ENCODE measurements at regions not wholly inside any gene's neighbourhood (a gene's known extent, or its start where the extent isn't known, plus 50 kb on each side); places are given as distances from the start of the nearest gene placed in this dataset.

DNA sequence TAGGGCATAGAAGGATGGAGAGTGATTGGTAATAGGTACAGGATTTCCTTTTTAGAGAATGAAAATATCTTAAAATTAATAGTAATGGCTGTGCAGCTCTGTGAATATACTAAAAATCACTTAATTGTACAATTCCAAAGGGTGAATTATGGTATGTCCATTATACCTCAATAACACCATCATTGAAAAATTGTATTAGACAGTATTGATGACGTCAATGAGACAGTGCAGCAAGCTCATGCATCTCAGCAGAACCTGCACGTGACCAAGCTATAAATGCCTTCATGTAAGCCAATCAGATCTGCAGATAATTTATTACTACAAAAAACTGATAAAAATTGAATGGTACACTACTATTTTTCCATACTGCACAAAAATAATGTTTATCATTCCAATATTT is 354.4 kb upstream of the CDH19 start:
- Histone ChIP-seq H3K36me3 (ENCODE audit: insufficient read depth, low read length) (no peaks in the 10 kb centered on the region), H3K9me3 (ENCODE audit: low read length) (no peaks in the 10 kb centered on the region), H2AFZ (ENCODE audit: low read length) (no peak overlapping the region), H3K9ac (ENCODE audit: low read length) (no peak overlapping the region), H3K4me3 (ENCODE audit: low read depth, low read length, poor library complexity, severe bottlenecking) (no peak overlapping the region), H3K9me2 (ENCODE audit: low read depth, low read length) (no peaks in the 10 kb centered on the region), H3K4me2 (ENCODE audit: low read length) (no peak overlapping the region), H3K4me1 (ENCODE audit: insufficient read depth, low read length, severe bottlenecking) (no peaks in the 10 kb centered on the region), H3F3A (ENCODE audit: insufficient read depth, low read length) (no peaks in the 10 kb centered on the region), H3K27me3 (ENCODE audit: insufficient read depth, low read length) (no peaks in the 10 kb centered on the region), H4K20me1 (ENCODE audit: insufficient read depth, low read length) (no peaks in the 10 kb centered on the region), H3K79me2 (ENCODE audit: insufficient read depth, low read length) (no peaks in the 10 kb centered on the region), H3K27ac (ENCODE audit: low read depth, low read length, poor library complexity, severe bottlenecking) (no peak overlapping the region)
- TF ChIP-seq EZH2 (IDR thresholded peaks at IDR 0.05; ENCODE audit: borderline replicate concordance, low read length), result no peak
- TF ChIP-seq, protein P1, sequence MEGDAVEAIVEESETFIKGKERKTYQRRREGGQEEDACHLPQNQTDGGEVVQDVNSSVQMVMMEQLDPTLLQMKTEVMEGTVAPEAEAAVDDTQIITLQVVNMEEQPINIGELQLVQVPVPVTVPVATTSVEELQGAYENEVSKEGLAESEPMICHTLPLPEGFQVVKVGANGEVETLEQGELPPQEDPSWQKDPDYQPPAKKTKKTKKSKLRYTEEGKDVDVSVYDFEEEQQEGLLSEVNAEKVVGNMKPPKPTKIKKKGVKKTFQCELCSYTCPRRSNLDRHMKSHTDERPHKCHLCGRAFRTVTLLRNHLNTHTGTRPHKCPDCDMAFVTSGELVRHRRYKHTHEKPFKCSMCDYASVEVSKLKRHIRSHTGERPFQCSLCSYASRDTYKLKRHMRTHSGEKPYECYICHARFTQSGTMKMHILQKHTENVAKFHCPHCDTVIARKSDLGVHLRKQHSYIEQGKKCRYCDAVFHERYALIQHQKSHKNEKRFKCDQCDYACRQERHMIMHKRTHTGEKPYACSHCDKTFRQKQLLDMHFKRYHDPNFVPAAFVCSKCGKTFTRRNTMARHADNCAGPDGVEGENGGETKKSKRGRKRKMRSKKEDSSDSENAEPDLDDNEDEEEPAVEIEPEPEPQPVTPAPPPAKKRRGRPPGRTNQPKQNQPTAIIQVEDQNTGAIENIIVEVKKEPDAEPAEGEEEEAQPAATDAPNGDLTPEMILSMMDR (IDR thresholded peaks at IDR 0.05; ENCODE audit: low read length), result no peak

DNA sequence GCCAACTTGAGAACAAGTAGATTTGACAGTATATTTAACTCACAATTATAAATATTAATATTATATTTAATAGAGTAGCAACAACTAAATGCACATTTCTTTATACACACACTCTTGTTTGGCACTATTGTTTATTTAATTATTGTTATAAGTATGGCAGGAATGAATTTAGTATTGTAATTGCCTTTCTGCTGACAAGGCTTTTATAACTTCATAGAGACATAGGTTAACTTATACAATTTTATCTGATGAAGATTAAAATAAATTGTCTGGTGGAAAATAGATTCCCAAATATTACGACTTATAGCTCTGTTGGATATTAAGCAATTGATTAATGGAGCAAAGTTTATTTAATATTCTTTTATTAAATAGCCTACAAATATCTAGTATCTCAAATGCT is 347.9 kb upstream of the CDH19 start:
- Histone ChIP-seq H3K9me2 (ENCODE audit: low read depth, low read length) (no peaks in the 10 kb centered on the region), H3K4me2 (ENCODE audit: low read length) (no peak overlapping the region)

DNA sequence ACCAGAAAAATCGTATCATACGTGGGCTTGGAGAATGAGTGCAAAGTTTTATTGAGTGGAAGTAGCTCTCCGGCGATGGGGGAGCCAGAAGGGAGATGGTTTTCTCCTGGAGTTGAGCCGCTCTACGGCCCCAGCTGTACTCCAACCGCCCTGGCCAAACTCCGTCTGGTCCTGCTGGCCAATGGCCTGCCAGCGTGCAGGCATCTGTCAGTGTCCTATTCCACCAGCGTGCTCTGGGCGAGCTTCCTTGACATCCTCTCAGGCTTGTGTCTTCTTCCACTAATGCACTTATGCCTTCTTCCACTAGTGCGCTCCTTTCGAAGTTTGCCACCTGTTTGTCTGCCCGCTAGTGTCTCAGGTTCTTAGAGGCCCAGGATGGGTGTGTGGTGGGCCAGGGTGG is 345.5 kb upstream of the CDH19 start:
- Histone ChIP-seq H3K79me2 (ENCODE audit: insufficient read depth, low read length) (no peaks in the 10 kb centered on the region), H3K27me3 (ENCODE audit: insufficient read depth, low read length) (no peaks in the 10 kb centered on the region), H3K36me3 (ENCODE audit: insufficient read depth, low read length) (no peaks in the 10 kb centered on the region), H3K4me3 (ENCODE audit: low read depth, low read length, poor library complexity, severe bottlenecking) (no peak overlapping the region), H2AFZ (ENCODE audit: low read length) (no peak overlapping the region), H3K9me2 (ENCODE audit: low read depth, low read length) (no peaks in the 10 kb centered on the region), H3F3A (ENCODE audit: insufficient read depth, low read length) (no peaks in the 10 kb centered on the region), H4K20me1 (ENCODE audit: insufficient read depth, low read length) (no peaks in the 10 kb centered on the region), H3K27ac (ENCODE audit: low read depth, low read length, poor library complexity, severe bottlenecking) (no peak overlapping the region), H3K9ac (ENCODE audit: low read length) (no peak overlapping the region), H3K4me1 (ENCODE audit: insufficient read depth, low read length, severe bottlenecking) (no peaks in the 10 kb centered on the region), H3K4me2 (ENCODE audit: low read length) (no peak overlapping the region), H3K9me3 (ENCODE audit: low read length) (no peaks in the 10 kb centered on the region)
- TF ChIP-seq, protein P1 (IDR thresholded peaks at IDR 0.05; ENCODE audit: low read length), result no peak
- TF ChIP-seq EZH2 (IDR thresholded peaks at IDR 0.05; ENCODE audit: borderline replicate concordance, low read length), result no peak

More for the DNA sequence above, 347.9 kb upstream of the CDH19 start:
- Histone ChIP-seq H3K27ac (ENCODE audit: low read depth, low read length, poor library complexity, severe bottlenecking) (no peak overlapping the region), H3K36me3 (ENCODE audit: insufficient read depth, low read length) (no peaks in the 10 kb centered on the region), H3K4me3 (ENCODE audit: low read depth, low read length, poor library complexity, severe bottlenecking) (no peak overlapping the region), H3F3A (ENCODE audit: insufficient read depth, low read length) (no peaks in the 10 kb centered on the region), H2AFZ (ENCODE audit: low read length) (no peak overlapping the region), H3K79me2 (ENCODE audit: insufficient read depth, low read length) (no peaks in the 10 kb centered on the region), H4K20me1 (ENCODE audit: insufficient read depth, low read length) (no peaks in the 10 kb centered on the region), H3K9ac (ENCODE audit: low read length) (no peak overlapping the region), H3K9me3 (ENCODE audit: low read length) (no peaks in the 10 kb centered on the region), H3K4me1 (ENCODE audit: insufficient read depth, low read length, severe bottlenecking) (no peaks in the 10 kb centered on the region), H3K27me3 (ENCODE audit: insufficient read depth, low read length) (no peaks in the 10 kb centered on the region)
- TF ChIP-seq, protein P1 (IDR thresholded peaks at IDR 0.05; ENCODE audit: low read length), result no peak
- TF ChIP-seq EZH2 (IDR thresholded peaks at IDR 0.05; ENCODE audit: borderline replicate concordance, low read length), result no peak
